GM23248 (cell line): ENCODE measurements at regions not wholly inside any gene's neighbourhood (a gene's known extent, or its start where the extent isn't known, plus 50 kb on each side); places are given as distances from the start of the nearest gene placed in this dataset.

Experiments used
- DNase-seq: peaks from one replicate; pipeline ENCODE4 v3.0.0-alpha.2; 2015
- H2AFZ ChIP-seq: fragments of 200-600 bp; sonication (generic); 2 replicates; pipeline ENCODE4 v1.6.1; 2016; ENCODE audit warnings: antibody characterized with exemption
- H3F3A ChIP-seq: fragments of 200-600 bp; sonication (generic); 2 replicates; pipeline ENCODE4 v1.6.1; 2016; ENCODE audit warnings: mild to moderate bottlenecking, antibody characterized with exemption, mixed run types; ENCODE audit not compliant: insufficient read depth
- H3K27ac ChIP-seq: fragments of 200-600 bp; sonication (generic); 2 replicates; pipeline ENCODE4 v1.5.1; 2016; ENCODE audit warnings: mild to moderate bottlenecking
- H3K27me3 ChIP-seq: fragments of 200-600 bp; sonication (generic); replicated peaks from 2 replicates; pipeline ENCODE4 v1.6.1; 2016; ENCODE audit warnings: mild to moderate bottlenecking; ENCODE audit not compliant: insufficient read depth
- H3K36me3 ChIP-seq: fragments of 200-600 bp; sonication (generic); 2 replicates; pipeline ENCODE4 v1.6.1; 2016; ENCODE audit warnings: low read depth, mild to moderate bottlenecking
- H3K4me1 ChIP-seq: fragments of 200-600 bp; sonication (generic); 2 replicates; pipeline ENCODE4 v1.6.1; 2016; ENCODE audit warnings: mild to moderate bottlenecking; ENCODE audit not compliant: insufficient read depth
- H3K4me2 ChIP-seq: fragments of 200-600 bp; sonication (generic); one replicate; pipeline ENCODE4 v1.6.1; 2016; ENCODE audit warnings: mild to moderate bottlenecking; ENCODE audit not compliant: unreplicated experiment
- H3K4me3 ChIP-seq: fragments of 200-600 bp; sonication (generic); 2 replicates; pipeline ENCODE4 v1.5.1; 2016; ENCODE audit warnings: mild to moderate bottlenecking
- H3K79me2 ChIP-seq: fragments of 200-600 bp; sonication (generic); 2 replicates; pipeline ENCODE4 v1.6.1; 2016; ENCODE audit warnings: mild to moderate bottlenecking; ENCODE audit not compliant: insufficient read depth
- H3K9ac ChIP-seq: fragments of 200-600 bp; sonication (generic); 2 replicates; pipeline ENCODE4 v1.6.1; 2016; ENCODE audit warnings: mild to moderate bottlenecking
- H3K9me2 ChIP-seq: fragments of 200-600 bp; sonication (generic); 2 replicates; pipeline ENCODE4 v1.6.1; 2016; ENCODE audit warnings: mixed run types, mild to moderate bottlenecking, moderate library complexity; ENCODE audit not compliant: insufficient read depth
- H3K9me3 ChIP-seq: fragments of 200-600 bp; sonication (generic); one replicate; pipeline ENCODE4 v1.6.1; 2017; ENCODE audit warnings: low read depth
- H4K20me1 ChIP-seq: fragments of 200-600 bp; sonication (generic); 2 replicates; pipeline ENCODE4 v1.6.0; 2016; ENCODE audit not compliant: insufficient read depth
- EZH2 ChIP-seq: fragments of 200-600 bp; sonication (generic); IDR thresholded peaks from 2 replicates; pipeline ENCODE4 v1.6.1; 2018; ENCODE audit warnings: antibody characterized with exemption, mild to moderate bottlenecking; ENCODE audit not compliant: insufficient read depth, poor library complexity, severe bottlenecking
- EZH2phosphoT487 ChIP-seq: fragments of 200-600 bp; sonication (generic); IDR thresholded peaks from 2 replicates; pipeline ENCODE4 v1.6.1; 2018; ENCODE audit warnings: antibody characterized with exemption, moderate library complexity, mild to moderate bottlenecking, low read depth; ENCODE audit not compliant: insufficient read depth
- WGBS, 2 experiments: methylation state at CpG; one replicate each; pipeline ENCODE4 v1.1.6; 2015 to 2017; ENCODE audit warnings: low lambda C conversion rate in 2 of 2, low coverage in 1 of 2; ENCODE audit errors: missing lambda C conversion rate in 2 of 2; 5-methylcytosine and 5-hydroxymethylcytosine counted together
- in situ Hi-C: fragments of 300-500 bp; cut with MboI; formaldehyde crosslinking; loops from 2 replicates; pipeline ENCODE4 v1.15.0; 2020

GRCh38 chr2:15038366-15039364 is 406.1 kb downstream of the LRATD1 start:
- Histone ChIP-seq H3K4me2 (no peak overlapping the region), H3K9me3 (no peaks in the 10 kb centered on the region), H3K27ac (no peak overlapping the region), H3K4me3 (no peak overlapping the region), H3K9ac (no peak overlapping the region), H4K20me1 (no peaks in the 10 kb centered on the region), H3F3A (no peaks in the 10 kb centered on the region), H3K9me2 (no peaks in the 10 kb centered on the region), H3K4me1 (no peaks in the 10 kb centered on the region), H2AFZ (no peak overlapping the region), H3K27me3 (no peaks in the 10 kb centered on the region), H3K79me2 (no peaks in the 10 kb centered on the region), H3K36me3 (no peaks in the 10 kb centered on the region)
- DNase-seq: no peak
- no peak for TF ChIP-seq EZH2phosphoT487
- no peak for TF ChIP-seq EZH2
- 34 to 35% methylated on average over 15 of the region's 15 CpGs for WGBS, 2 experiments
- in situ Hi-C loops: no loop called here

GRCh38 chr2:15040429-15041084 is 408.0 kb downstream of the LRATD1 start:
- H3K27me3 ChIP-seq: no peaks in the 10 kb centered on the region
- no peaks in the 10 kb centered on the region for H3K4me1 ChIP-seq
- no peaks in the 10 kb centered on the region for H3K79me2 ChIP-seq
- 45 to 46% methylated on average over 8 of the region's 8 CpGs for WGBS, 2 experiments
- H3K4me2 ChIP-seq: no peak overlapping the region
- H4K20me1 ChIP-seq: no peaks in the 10 kb centered on the region
- TF ChIP-seq EZH2phosphoT487 (no peak), EZH2 (no peak)
- no peaks in the 10 kb centered on the region for H3K36me3 ChIP-seq
- H3F3A ChIP-seq: no peaks in the 10 kb centered on the region
- H3K4me3 ChIP-seq: no peak overlapping the region
- DNase-seq: no peak
- H3K9me2 ChIP-seq: no peaks in the 10 kb centered on the region
- H3K27ac ChIP-seq: no peak overlapping the region
- no peak overlapping the region for H3K9ac ChIP-seq
- in situ Hi-C loops: no loop called here
- H3K9me3 ChIP-seq: no peaks in the 10 kb centered on the region
- H2AFZ ChIP-seq: no peak overlapping the region

- H3K4me3 ChIP-seq: no peak overlapping the region
- no peaks in the 10 kb centered on the region for H3K4me1 ChIP-seq
- no peaks in the 10 kb centered on the region for H3K79me2 ChIP-seq
- WGBS, 2 experiments: 41 to 46% methylated on average over 5 of the region's 5 CpGs
- H3F3A ChIP-seq: no peaks in the 10 kb centered on the region
- no peak overlapping the region for H2AFZ ChIP-seq
- H3K4me2 ChIP-seq: no peak overlapping the region
- no peaks in the 10 kb centered on the region for H3K9me3 ChIP-seq
- H3K9me2 ChIP-seq: no peaks in the 10 kb centered on the region
- no peaks in the 10 kb centered on the region for H3K36me3 ChIP-seq
- in situ Hi-C loops: no loop called here
- H3K27me3 ChIP-seq: no peaks in the 10 kb centered on the region
- no peak overlapping the region for H3K27ac ChIP-seq
- H4K20me1 ChIP-seq: no peaks in the 10 kb centered on the region
- TF ChIP-seq EZH2 (no peak), EZH2phosphoT487 (no peak)
- DNase-seq: no peak
- H3K9ac ChIP-seq: no peak overlapping the region
These were observed 408.9 kb downstream of the LRATD1 start for GRCh38 chr2:15041429-15041837.

GRCh38 chr2:15042801-15043217 is 410.3 kb downstream of the LRATD1 start:
- 21 to 23% methylated on average over 6 of the region's 6 CpGs for WGBS, 2 experiments

More at GRCh38 chr2:15042801-15043217, 410.3 kb downstream of the LRATD1 start:
- Histone ChIP-seq H3K9me2 (no peaks in the 10 kb centered on the region), H3K4me1 (no peaks in the 10 kb centered on the region), H4K20me1 (no peaks in the 10 kb centered on the region), H2AFZ (peak overlapping the region; percentile 46), H3K27ac (peak overlapping the region; percentile 29; the same call in 1 of the 2 replicates), H3K9ac (no peak overlapping the region), H3K4me3 (no peak overlapping the region), H3K79me2 (no peaks in the 10 kb centered on the region), H3K4me2 (no peak overlapping the region), H3F3A (no peaks in the 10 kb centered on the region), H3K9me3 (no peaks in the 10 kb centered on the region), H3K27me3 (no peaks in the 10 kb centered on the region), H3K36me3 (no peaks in the 10 kb centered on the region)
- peak; percentile 68 for DNase-seq
- TF ChIP-seq EZH2phosphoT487 (no peak), EZH2 (no peak)
- in situ Hi-C loops: no loop called here
